Left ventricle myocardium inferior (tissue), 1 donor: ENCODE measurements at regions not wholly inside any gene's neighbourhood (a gene's known extent, or its start where the extent isn't known, plus 50 kb on each side); places are given as distances from the start of the nearest gene placed in this dataset.

Experiments used
- DNase-seq: peaks from one replicate; pipeline ENCODE4 v3.0.0-alpha.2; 2020
- H3K27ac ChIP-seq: fragments of 200-600 bp; replicated peaks from 2 replicates; pipeline ENCODE4 v1.8.0; 2021
- H3K27me3 ChIP-seq: fragments of 200-600 bp; 2 replicates; pipeline ENCODE4 v1.8.0; 2021; ENCODE audit warnings: low read depth
- H3K36me3 ChIP-seq: fragments of 200-600 bp; 2 replicates; pipeline ENCODE4 v1.8.0; 2021
- H3K4me1 ChIP-seq: fragments of 200-600 bp; 2 replicates; pipeline ENCODE4 v1.8.0; 2021
- H3K4me3 ChIP-seq: fragments of 200-600 bp; 2 replicates; pipeline ENCODE4 v1.8.0; 2021; ENCODE audit warnings: mild to moderate bottlenecking, moderate library complexity
- H3K9me3 ChIP-seq: fragments of 200-600 bp; replicated peaks from 2 replicates; pipeline ENCODE4 v1.8.0; 2021
- intact Hi-C: fragments of 100-400 bp; cut with micrococcal nuclease; formaldehyde crosslinking; loops from one replicate; pipeline ENCODE4 v1.11.0; 2022
- TF ChIP-seq, protein P1 (sequence below): fragments of 200-600 bp; IDR thresholded peaks from 2 replicates; pipeline ENCODE4 v1.8.0; 2021; ENCODE audit warnings: antibody characterized with exemption, mild to moderate bottlenecking, borderline replicate concordance
- donor health status: DM: no; HTN: yes; CAD: no; lungs with severe emphysema.

DNA sequence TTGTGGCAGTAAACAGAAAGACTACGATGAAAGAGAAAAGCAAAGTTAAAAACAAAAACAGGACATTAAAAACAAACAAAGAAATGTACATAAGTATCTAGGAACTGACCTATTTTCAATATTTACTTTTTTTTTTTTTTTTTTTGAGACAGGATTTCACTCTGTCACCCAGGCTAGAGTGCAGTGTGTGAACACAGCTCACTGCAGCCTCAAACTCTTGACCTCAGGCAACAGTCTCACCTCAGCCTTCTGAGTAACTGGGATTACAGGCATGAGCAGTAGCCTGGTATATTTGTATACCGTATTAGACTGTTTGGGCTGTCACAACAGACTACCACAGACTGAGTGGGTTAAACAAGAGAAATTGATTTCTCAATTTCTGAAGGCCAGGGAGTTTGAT is 1189.1 kb downstream of the CDH9 start:
- TF ChIP-seq, protein P1, sequence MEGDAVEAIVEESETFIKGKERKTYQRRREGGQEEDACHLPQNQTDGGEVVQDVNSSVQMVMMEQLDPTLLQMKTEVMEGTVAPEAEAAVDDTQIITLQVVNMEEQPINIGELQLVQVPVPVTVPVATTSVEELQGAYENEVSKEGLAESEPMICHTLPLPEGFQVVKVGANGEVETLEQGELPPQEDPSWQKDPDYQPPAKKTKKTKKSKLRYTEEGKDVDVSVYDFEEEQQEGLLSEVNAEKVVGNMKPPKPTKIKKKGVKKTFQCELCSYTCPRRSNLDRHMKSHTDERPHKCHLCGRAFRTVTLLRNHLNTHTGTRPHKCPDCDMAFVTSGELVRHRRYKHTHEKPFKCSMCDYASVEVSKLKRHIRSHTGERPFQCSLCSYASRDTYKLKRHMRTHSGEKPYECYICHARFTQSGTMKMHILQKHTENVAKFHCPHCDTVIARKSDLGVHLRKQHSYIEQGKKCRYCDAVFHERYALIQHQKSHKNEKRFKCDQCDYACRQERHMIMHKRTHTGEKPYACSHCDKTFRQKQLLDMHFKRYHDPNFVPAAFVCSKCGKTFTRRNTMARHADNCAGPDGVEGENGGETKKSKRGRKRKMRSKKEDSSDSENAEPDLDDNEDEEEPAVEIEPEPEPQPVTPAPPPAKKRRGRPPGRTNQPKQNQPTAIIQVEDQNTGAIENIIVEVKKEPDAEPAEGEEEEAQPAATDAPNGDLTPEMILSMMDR: no peak
- no peak overlapping the region for H3K4me3 ChIP-seq
- intact Hi-C loops: no loop called here
- H3K27ac ChIP-seq: no peak overlapping the region
- no peaks in the 10 kb centered on the region for H3K27me3 ChIP-seq
- H3K4me1 ChIP-seq: no peaks in the 10 kb centered on the region
- H3K9me3 ChIP-seq: peaks cover 23% of the 10 kb centered on the region
- H3K36me3 ChIP-seq: no peaks in the 10 kb centered on the region
- no peak for DNase-seq

- DNase-seq: no peak
- peaks cover 30% of the 10 kb centered on the region for H3K9me3 ChIP-seq
- no peaks in the 10 kb centered on the region for H3K36me3 ChIP-seq
- TF ChIP-seq, protein P1: no peak
- intact Hi-C loops: no loop called here
- H3K4me1 ChIP-seq: no peaks in the 10 kb centered on the region
- H3K27ac ChIP-seq: no peak overlapping the region
- no peaks in the 10 kb centered on the region for H3K27me3 ChIP-seq
- H3K4me3 ChIP-seq: no peak overlapping the region
Measured at GRCh38 chr5:25823330-25823873, 1178.6 kb upstream of the CDH10 start.
